ENCODE measurements at regions not wholly inside any gene's neighbourhood (a gene's known extent, or its start where the extent isn't known, plus 50 kb on each side); places are given as distances from the start of the nearest gene placed in this dataset.

DNA sequence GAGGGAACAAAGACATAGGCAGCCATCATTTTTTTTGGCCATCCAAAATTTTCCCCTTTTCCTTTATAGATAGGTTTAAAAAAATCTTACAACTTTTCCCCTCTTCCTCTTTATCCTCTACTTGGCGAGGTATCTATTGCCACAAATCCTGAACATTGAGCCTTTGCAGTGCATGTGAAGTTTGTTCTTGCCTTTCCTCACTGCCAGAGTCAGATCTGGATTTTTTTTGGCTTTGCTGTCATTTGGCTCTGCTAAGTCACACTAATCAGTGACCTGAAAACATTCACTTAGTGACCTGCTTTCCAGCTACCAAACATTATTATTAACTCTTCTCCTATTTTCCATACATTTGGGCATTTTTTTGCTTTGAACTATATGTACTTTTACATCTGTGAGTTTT is 249.2 kb upstream of the ZSWIM2 start:
- Histone ChIP-seq H3K27ac (no peak overlapping the region), H3K4me1 (no peaks in the 10 kb centered on the region), H3K27me3 (no peaks in the 10 kb centered on the region), H3K9me3 (no peaks in the 10 kb centered on the region), H3K4me3 (no peak overlapping the region), H3K36me3 (no peaks in the 10 kb centered on the region)
- no peak for DNase-seq (ENCODE audit: low spot score in 2 of 2)
- TF ChIP-seq POLR2AphosphoS5 (IDR thresholded peaks at IDR 0.05) (no peak), POLR2A (IDR thresholded peaks at IDR 0.05) (no peak), EP300 (IDR thresholded peaks at IDR 0.05) (no peak)
- TF ChIP-seq, protein P1, sequence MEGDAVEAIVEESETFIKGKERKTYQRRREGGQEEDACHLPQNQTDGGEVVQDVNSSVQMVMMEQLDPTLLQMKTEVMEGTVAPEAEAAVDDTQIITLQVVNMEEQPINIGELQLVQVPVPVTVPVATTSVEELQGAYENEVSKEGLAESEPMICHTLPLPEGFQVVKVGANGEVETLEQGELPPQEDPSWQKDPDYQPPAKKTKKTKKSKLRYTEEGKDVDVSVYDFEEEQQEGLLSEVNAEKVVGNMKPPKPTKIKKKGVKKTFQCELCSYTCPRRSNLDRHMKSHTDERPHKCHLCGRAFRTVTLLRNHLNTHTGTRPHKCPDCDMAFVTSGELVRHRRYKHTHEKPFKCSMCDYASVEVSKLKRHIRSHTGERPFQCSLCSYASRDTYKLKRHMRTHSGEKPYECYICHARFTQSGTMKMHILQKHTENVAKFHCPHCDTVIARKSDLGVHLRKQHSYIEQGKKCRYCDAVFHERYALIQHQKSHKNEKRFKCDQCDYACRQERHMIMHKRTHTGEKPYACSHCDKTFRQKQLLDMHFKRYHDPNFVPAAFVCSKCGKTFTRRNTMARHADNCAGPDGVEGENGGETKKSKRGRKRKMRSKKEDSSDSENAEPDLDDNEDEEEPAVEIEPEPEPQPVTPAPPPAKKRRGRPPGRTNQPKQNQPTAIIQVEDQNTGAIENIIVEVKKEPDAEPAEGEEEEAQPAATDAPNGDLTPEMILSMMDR (IDR thresholded peaks at IDR 0.05), result no peak
- 81% methylated on average over 1 of the region's 1 CpG for WGBS

- H3K27ac ChIP-seq, result no peak overlapping the region
- H3K36me3 ChIP-seq, result no peaks in the 10 kb centered on the region
- no peak for DNase-seq (ENCODE audit: low spot score in 2 of 2)
- TF ChIP-seq POLR2AphosphoS5 (IDR thresholded peaks at IDR 0.05) (no peak), POLR2A (IDR thresholded peaks at IDR 0.05) (no peak), EP300 (IDR thresholded peaks at IDR 0.05) (no peak)
- TF ChIP-seq, protein P1 (IDR thresholded peaks at IDR 0.05), result no peak
- WGBS, result 79% methylated on average over 1 of the region's 1 CpG
- H3K4me3 ChIP-seq, result no peak overlapping the region
- no peaks in the 10 kb centered on the region for H3K27me3 ChIP-seq
- H3K4me1 ChIP-seq, result no peaks in the 10 kb centered on the region
- H3K9me3 ChIP-seq, result no peaks in the 10 kb centered on the region
Observed at GRCh38 chr2:187093771-187094412, 244.9 kb upstream of the ZSWIM2 start.

- H3K27ac ChIP-seq, result no peak overlapping the region
- WGBS, result 89% methylated on average over 1 of the region's 1 CpG
- TF ChIP-seq POLR2A (IDR thresholded peaks at IDR 0.05), result no peak
- TF ChIP-seq EP300 (IDR thresholded peaks at IDR 0.05), result no peak
- no peak for TF ChIP-seq POLR2AphosphoS5 (IDR thresholded peaks at IDR 0.05)
- TF ChIP-seq, protein P1 (IDR thresholded peaks at IDR 0.05), result no peak
- no peaks in the 10 kb centered on the region for H3K36me3 ChIP-seq
- H3K27me3 ChIP-seq, result no peaks in the 10 kb centered on the region
- H3K9me3 ChIP-seq, result no peaks in the 10 kb centered on the region
- DNase-seq (ENCODE audit: low spot score in 2 of 2), result no peak
- no peak overlapping the region for H3K4me3 ChIP-seq
- H3K4me1 ChIP-seq, result no peaks in the 10 kb centered on the region
Observed at GRCh38 chr2:187091664-187092063, 242.7 kb upstream of the ZSWIM2 start.

DNA sequence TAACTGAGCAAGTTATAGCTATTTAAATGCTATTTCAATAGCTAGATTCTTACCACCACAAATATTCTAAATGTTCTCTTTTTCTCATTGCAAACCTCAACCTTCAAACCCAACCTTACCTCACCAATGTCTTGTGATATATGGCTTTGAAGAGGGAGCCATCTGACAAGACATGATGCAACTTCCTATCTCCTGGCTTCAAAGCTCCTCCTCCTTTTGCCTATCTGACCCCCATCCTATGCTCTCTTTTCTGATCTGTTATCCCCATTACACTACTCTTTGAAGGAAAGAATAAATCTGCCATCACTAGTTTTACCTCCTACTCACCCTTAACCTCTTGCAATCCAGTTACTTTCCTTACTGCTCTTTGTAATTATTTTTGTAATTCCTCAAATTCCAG is 235.6 kb upstream of the ZSWIM2 start:
- Histone ChIP-seq H3K27ac (no peak overlapping the region), H3K4me1 (no peaks in the 10 kb centered on the region), H3K4me3 (no peak overlapping the region), H3K9me3 (no peaks in the 10 kb centered on the region), H3K36me3 (no peaks in the 10 kb centered on the region), H3K27me3 (no peaks in the 10 kb centered on the region)
- TF ChIP-seq EP300 (IDR thresholded peaks at IDR 0.05), result no peak
- TF ChIP-seq, protein P1 (IDR thresholded peaks at IDR 0.05), result no peak
- no peak for TF ChIP-seq POLR2AphosphoS5 (IDR thresholded peaks at IDR 0.05)
- no peak for TF ChIP-seq POLR2A (IDR thresholded peaks at IDR 0.05)
- DNase-seq (ENCODE audit: low spot score in 2 of 2), result no peak

GRCh38 chr2:187081461-187081860 is 232.5 kb upstream of the ZSWIM2 start:
- Histone ChIP-seq H3K27me3 (no peaks in the 10 kb centered on the region), H3K4me3 (no peak overlapping the region), H3K4me1 (no peaks in the 10 kb centered on the region), H3K27ac (no peak overlapping the region), H3K36me3 (no peaks in the 10 kb centered on the region), H3K9me3 (no peaks in the 10 kb centered on the region)
- no peak for DNase-seq (ENCODE audit: low spot score in 2 of 2)
- 91% methylated on average over 1 of the region's 1 CpG for WGBS
- no peak for TF ChIP-seq EP300 (IDR thresholded peaks at IDR 0.05)
- TF ChIP-seq, protein P1 (IDR thresholded peaks at IDR 0.05), result no peak
- TF ChIP-seq POLR2A (IDR thresholded peaks at IDR 0.05), result no peak
- no peak for TF ChIP-seq POLR2AphosphoS5 (IDR thresholded peaks at IDR 0.05)

Data from suprapubic skin (tissue), 4 donors.